Tibial artery (tissue), 4 donors: ENCODE measurements at regions not wholly inside any gene's neighbourhood (a gene's known extent, or its start where the extent isn't known, plus 50 kb on each side); places are given as distances from the start of the nearest gene placed in this dataset.
"Not testable (repeated sequence)": the region's sequence is repeated elsewhere in the genome, so short reads cannot be mapped to it uniquely, and the experiment has no call there.

Source experiments
- DNase-seq, 2 donors: peaks; one replicate each; pipeline ENCODE4 v3.0.0-alpha.2; 2019
- H3K27ac ChIP-seq, 2 donors: fragments of 200-600 bp; sonication (generic) in 1 of 2; 1 replicate in 1 of 2; 2 replicates in 1 of 2; pipeline ENCODE4 v1.5.1; 2018 to 2019; ENCODE audit warnings: mild to moderate bottlenecking in 1 of 2
- H3K27me3 ChIP-seq, 2 donors: fragments of 200-600 bp; sonication (generic) in 1 of 2; one replicate each; pipeline versions ENCODE4 v1.5.1 to v1.6.0; 2016 to 2019
- H3K36me3 ChIP-seq, 3 donors: fragments of 200-600 bp; sonication (generic) in 2 of 3; one replicate each; pipeline ENCODE4 v1.5.1; 2016 to 2019; ENCODE audit warnings: mild to moderate bottlenecking in 2 of 3
- H3K4me1 ChIP-seq, 4 donors: fragments of 200-600 bp; sonication (generic) in 2 of 4; 1 replicate in 3 of 4; 2 replicates in 1 of 4; pipeline ENCODE4 v1.5.1; 2016 to 2019
- H3K4me3 ChIP-seq, 2 donors: fragments of 200-600 bp; sonication (generic) in 1 of 2; 1 replicate in 1 of 2; 2 replicates in 1 of 2; pipeline ENCODE4 v1.5.1; 2018 to 2019; ENCODE audit warnings: mild to moderate bottlenecking in 2 of 2
- H3K9me3 ChIP-seq, 3 donors: fragments of 200-600 bp; sonication (generic) in 1 of 3; one replicate each; pipeline ENCODE4 v1.5.1; 2016 to 2019
- intact Hi-C: fragments of 100-400 bp; cut with DNase I; formaldehyde crosslinking; loops from one replicate; pipeline ENCODE4 v1.15.0; 2023; ENCODE audit warnings: low total_unique reads
- TF ChIP-seq, protein P1 (sequence below), 2 experiments: fragments of 200-600 bp in 1 of 2; fragments of 450-650 bp in 1 of 2; IDR thresholded peaks; one replicate each; pipeline ENCODE4 v1.5.1; 2017 to 2019; ENCODE audit warnings: antibody characterized with exemption in 2 of 2, mild to moderate bottlenecking in 1 of 2, moderate library complexity in 1 of 2

- no peaks in the 10 kb centered on the region for H3K27me3 ChIP-seq
- no peak overlapping the region for H3K4me3 ChIP-seq
- H3K4me1 ChIP-seq: no peaks in the 10 kb centered on the region
- H3K36me3 ChIP-seq: no peaks in the 10 kb centered on the region
- intact Hi-C loops: no loop called here
- no peak overlapping the region for H3K27ac ChIP-seq
- no peak for DNase-seq
- H3K9me3 ChIP-seq: peaks cover 0 to 11% (median 8%) of the 10 kb centered on the region in 3 donors
- TF ChIP-seq, protein P1, sequence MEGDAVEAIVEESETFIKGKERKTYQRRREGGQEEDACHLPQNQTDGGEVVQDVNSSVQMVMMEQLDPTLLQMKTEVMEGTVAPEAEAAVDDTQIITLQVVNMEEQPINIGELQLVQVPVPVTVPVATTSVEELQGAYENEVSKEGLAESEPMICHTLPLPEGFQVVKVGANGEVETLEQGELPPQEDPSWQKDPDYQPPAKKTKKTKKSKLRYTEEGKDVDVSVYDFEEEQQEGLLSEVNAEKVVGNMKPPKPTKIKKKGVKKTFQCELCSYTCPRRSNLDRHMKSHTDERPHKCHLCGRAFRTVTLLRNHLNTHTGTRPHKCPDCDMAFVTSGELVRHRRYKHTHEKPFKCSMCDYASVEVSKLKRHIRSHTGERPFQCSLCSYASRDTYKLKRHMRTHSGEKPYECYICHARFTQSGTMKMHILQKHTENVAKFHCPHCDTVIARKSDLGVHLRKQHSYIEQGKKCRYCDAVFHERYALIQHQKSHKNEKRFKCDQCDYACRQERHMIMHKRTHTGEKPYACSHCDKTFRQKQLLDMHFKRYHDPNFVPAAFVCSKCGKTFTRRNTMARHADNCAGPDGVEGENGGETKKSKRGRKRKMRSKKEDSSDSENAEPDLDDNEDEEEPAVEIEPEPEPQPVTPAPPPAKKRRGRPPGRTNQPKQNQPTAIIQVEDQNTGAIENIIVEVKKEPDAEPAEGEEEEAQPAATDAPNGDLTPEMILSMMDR (IDR thresholded peaks at IDR 0.05): no peak
Observed at GRCh38 chr5:51159606-51160005, 223.6 kb upstream of the ISL1 start.

GRCh38 chr5:51162245-51162644 is 221.0 kb upstream of the ISL1 start:
- Histone ChIP-seq H3K4me3 (no peak overlapping the region), H3K36me3 (no peaks in the 10 kb centered on the region), H3K27me3 (no peaks in the 10 kb centered on the region), H3K27ac (no peak overlapping the region), H3K9me3 (peaks cover 0 to 11% (median 8%) of the 10 kb centered on the region in 3 donors), H3K4me1 (no peaks in the 10 kb centered on the region)
- TF ChIP-seq, protein P1 (IDR thresholded peaks at IDR 0.05): no peak
- intact Hi-C loops: no loop called here
- DNase-seq: no peak

DNA sequence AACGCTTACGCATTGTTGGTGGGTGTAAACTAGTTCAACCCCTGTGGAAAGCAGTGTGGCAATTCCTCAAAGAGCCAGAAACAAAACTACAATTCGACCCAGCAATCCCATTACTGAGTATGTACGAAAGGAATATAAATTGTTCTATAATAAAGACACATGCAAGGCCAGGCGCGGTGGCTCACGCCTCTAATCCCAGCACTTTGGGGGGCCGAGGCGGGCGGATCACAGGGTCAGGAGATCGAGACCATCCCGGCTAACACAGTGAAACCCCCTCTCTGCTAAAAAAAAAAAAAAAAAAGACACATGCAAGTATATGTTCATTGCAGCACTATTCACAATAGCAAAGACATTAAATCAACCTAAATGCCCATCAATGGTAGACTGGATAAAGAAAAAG is 217.6 kb upstream of the ISL1 start:
- H3K27me3 ChIP-seq, H3K4me1 ChIP-seq, intact Hi-C loops, DNase-seq, H3K36me3 ChIP-seq, H3K4me3 ChIP-seq, H3K27ac ChIP-seq: not testable (repeated sequence)
- H3K9me3 ChIP-seq: peaks cover 0 to 11% (median 8%) of the 10 kb centered on the region in 3 donors

GRCh38 chr5:51172903-51173626 is 210.2 kb upstream of the ISL1 start:
- no peaks in the 10 kb centered on the region for H3K27me3 ChIP-seq
- H3K9me3 ChIP-seq: no peaks in the 10 kb centered on the region
- no peak overlapping the region for H3K27ac ChIP-seq
- H3K4me3 ChIP-seq: no peak overlapping the region
- intact Hi-C loops: no loop called here
- no peaks in the 10 kb centered on the region for H3K4me1 ChIP-seq
- H3K36me3 ChIP-seq: no peaks in the 10 kb centered on the region
- TF ChIP-seq, protein P1 (IDR thresholded peaks at IDR 0.05): no peak
- DNase-seq: no peak

DNA sequence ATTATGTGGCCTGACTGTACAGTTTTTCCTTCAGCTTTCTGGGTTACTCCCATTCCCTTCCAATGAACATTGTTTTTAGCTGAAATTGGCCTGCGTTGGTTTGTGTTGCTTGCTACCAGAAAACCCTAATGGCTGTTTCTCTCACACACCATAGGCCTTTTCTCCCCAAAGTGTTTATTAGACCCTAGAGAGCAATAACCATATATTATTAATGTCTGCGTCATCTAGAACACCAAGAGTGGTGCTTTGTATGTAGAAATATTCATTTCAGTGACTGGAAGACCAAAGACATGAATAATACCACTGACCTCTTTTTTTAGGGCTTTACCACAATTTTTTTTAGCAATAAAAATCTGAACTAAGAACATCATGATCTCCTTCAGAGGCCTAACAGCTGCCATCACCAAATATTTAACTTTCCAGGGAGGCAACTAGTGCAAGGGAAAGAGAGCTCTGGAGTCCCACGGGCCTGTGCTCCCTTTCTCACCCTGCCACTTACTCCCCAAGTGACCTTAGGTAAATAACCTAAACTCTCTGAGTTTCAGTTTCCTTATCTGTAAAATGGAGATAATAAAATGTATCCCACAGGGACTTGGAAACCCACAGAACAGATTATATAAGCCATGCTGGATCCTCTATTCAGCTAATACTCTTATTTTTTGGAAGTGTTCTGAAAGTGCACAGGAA is 201.9 kb upstream of the ISL1 start:
- DNase-seq: no peak
- no peaks in the 10 kb centered on the region for H3K9me3 ChIP-seq
- H3K27me3 ChIP-seq: no peaks in the 10 kb centered on the region
- H3K4me3 ChIP-seq: no peak overlapping the region
- intact Hi-C loops: no loop called here
- TF ChIP-seq, protein P1 (IDR thresholded peaks at IDR 0.05): no peak
- H3K27ac ChIP-seq: no peak overlapping the region
- H3K4me1 ChIP-seq: no peaks in the 10 kb centered on the region
- H3K36me3 ChIP-seq: no peaks in the 10 kb centered on the region

DNA sequence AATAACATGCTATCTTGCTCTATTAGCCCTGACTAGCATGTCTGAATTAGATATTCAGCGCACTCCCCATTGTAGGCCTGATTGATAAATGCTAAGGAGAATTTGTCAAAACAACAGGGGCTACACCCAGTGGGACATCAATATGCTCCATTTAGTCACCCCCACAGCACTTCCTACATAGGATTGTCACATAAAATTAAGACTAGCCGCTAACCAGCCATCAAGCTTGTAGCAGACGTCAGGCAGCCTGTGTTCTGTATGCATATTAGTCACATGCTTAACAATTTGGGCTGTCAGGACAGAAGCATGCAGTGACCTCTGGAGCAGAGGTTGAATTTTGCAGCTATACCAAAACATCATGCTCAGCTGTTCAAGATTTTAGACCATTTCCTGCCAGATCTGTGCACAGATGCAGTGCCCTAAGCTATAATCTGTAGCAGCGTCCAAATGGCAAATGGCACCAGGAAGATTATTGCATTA is 197.4 kb upstream of the ISL1 start:
- TF ChIP-seq, protein P1 (IDR thresholded peaks at IDR 0.05): no peak

More for the DNA sequence above, 197.4 kb upstream of the ISL1 start:
- Histone ChIP-seq H3K9me3 (no peaks in the 10 kb centered on the region), H3K4me1 (no peaks in the 10 kb centered on the region), H3K27ac (no peak overlapping the region), H3K4me3 (no peak overlapping the region), H3K36me3 (no peaks in the 10 kb centered on the region), H3K27me3 (no peaks in the 10 kb centered on the region)
- no peak for DNase-seq
- intact Hi-C loops: no loop called here
